ENCODE measurements at regions not wholly inside any gene's neighbourhood (a gene's known extent, or its start where the extent isn't known, plus 50 kb on each side); places are given as distances from the start of the nearest gene placed in this dataset.

- Histone ChIP-seq H3K27me3 (ENCODE audit: low read depth, low read length) (peaks cover 38% of the 10 kb centered on the region), H3K4me1 (ENCODE audit: low read length) (no peaks in the 10 kb centered on the region), H4K20me1 (ENCODE audit: insufficient read depth, low read length) (no peaks in the 10 kb centered on the region), H3K9ac (ENCODE audit: low read length) (no peak overlapping the region), H3K27ac (ENCODE audit: low read length) (no peak overlapping the region), H3K4me3 (ENCODE audit: low read length) (no peak overlapping the region), H3K36me3 (replicated peaks; ENCODE audit: low read depth, low read length) (no peaks in the 10 kb centered on the region), H3K79me2 (ENCODE audit: low read length) (no peaks in the 10 kb centered on the region), H3K4me2 (ENCODE audit: low read length) (no peak overlapping the region), H2AFZ (ENCODE audit: low read depth, low read length) (no peak overlapping the region), H3K9me3 (ENCODE audit: insufficient read depth, low read length) (no peaks in the 10 kb centered on the region)
- no peak for TF ChIP-seq CTCF (IDR thresholded peaks at IDR 0.05; ENCODE audit: low read depth, low read length)
- no peak for TF ChIP-seq EZH2phosphoT487 (IDR thresholded peaks at IDR 0.05; ENCODE audit: low read depth)
Observed at GRCh38 chr20:51233345-51233744, 210.4 kb upstream of the KCNG1 start.

GRCh38 chr20:51230727-51231126 is 207.8 kb upstream of the KCNG1 start:
- no peaks in the 10 kb centered on the region for H3K4me1 ChIP-seq (ENCODE audit: low read length)
- no peak overlapping the region for H3K27ac ChIP-seq (ENCODE audit: low read length)
- H3K9ac ChIP-seq (ENCODE audit: low read length) = no peak overlapping the region
- no peak overlapping the region for H3K4me3 ChIP-seq (ENCODE audit: low read length)
- no peak overlapping the region for H2AFZ ChIP-seq (ENCODE audit: low read depth, low read length)
- H3K27me3 ChIP-seq (ENCODE audit: low read depth, low read length) = peaks cover 30% of the 10 kb centered on the region
- H3K79me2 ChIP-seq (ENCODE audit: low read length) = no peaks in the 10 kb centered on the region
- H4K20me1 ChIP-seq (ENCODE audit: insufficient read depth, low read length) = no peaks in the 10 kb centered on the region
- H3K36me3 ChIP-seq (replicated peaks; ENCODE audit: low read depth, low read length) = no peaks in the 10 kb centered on the region
- no peak overlapping the region for H3K4me2 ChIP-seq (ENCODE audit: low read length)
- TF ChIP-seq CTCF (IDR thresholded peaks at IDR 0.05; ENCODE audit: low read depth, low read length) (no peak), EZH2phosphoT487 (IDR thresholded peaks at IDR 0.05; ENCODE audit: low read depth) (no peak)
- H3K9me3 ChIP-seq (ENCODE audit: insufficient read depth, low read length) = no peaks in the 10 kb centered on the region

- no peaks in the 10 kb centered on the region for H3K79me2 ChIP-seq (ENCODE audit: low read length)
- no peaks in the 10 kb centered on the region for H4K20me1 ChIP-seq (ENCODE audit: insufficient read depth, low read length)
- no peaks in the 10 kb centered on the region for H3K36me3 ChIP-seq (replicated peaks; ENCODE audit: low read depth, low read length)
- no peak overlapping the region for H3K9ac ChIP-seq (ENCODE audit: low read length)
- H3K27me3 ChIP-seq (ENCODE audit: low read depth, low read length) = peaks cover 21% of the 10 kb centered on the region
- no peak overlapping the region for H3K27ac ChIP-seq (ENCODE audit: low read length)
- H3K4me2 ChIP-seq (ENCODE audit: low read length) = no peak overlapping the region
- no peaks in the 10 kb centered on the region for H3K4me1 ChIP-seq (ENCODE audit: low read length)
- no peaks in the 10 kb centered on the region for H3K9me3 ChIP-seq (ENCODE audit: insufficient read depth, low read length)
- no peak overlapping the region for H3K4me3 ChIP-seq (ENCODE audit: low read length)
- no peak overlapping the region for H2AFZ ChIP-seq (ENCODE audit: low read depth, low read length)
- TF ChIP-seq EZH2phosphoT487 (IDR thresholded peaks at IDR 0.05; ENCODE audit: low read depth) = no peak
- no peak for TF ChIP-seq CTCF (IDR thresholded peaks at IDR 0.05; ENCODE audit: low read depth, low read length)
Observed at GRCh38 chr20:51228763-51229162, 205.9 kb upstream of the KCNG1 start.

GRCh38 chr20:51227744-51228143 is 204.8 kb upstream of the KCNG1 start:
- TF ChIP-seq EZH2phosphoT487 (IDR thresholded peaks at IDR 0.05; ENCODE audit: low read depth) (no peak), CTCF (IDR thresholded peaks at IDR 0.05; ENCODE audit: low read depth, low read length) (no peak)
- no peaks in the 10 kb centered on the region for H4K20me1 ChIP-seq (ENCODE audit: insufficient read depth, low read length)
- no peak overlapping the region for H3K27ac ChIP-seq (ENCODE audit: low read length)
- H3K4me3 ChIP-seq (ENCODE audit: low read length) = no peak overlapping the region
- H3K36me3 ChIP-seq (replicated peaks; ENCODE audit: low read depth, low read length) = no peaks in the 10 kb centered on the region
- no peaks in the 10 kb centered on the region for H3K79me2 ChIP-seq (ENCODE audit: low read length)
- no peaks in the 10 kb centered on the region for H3K4me1 ChIP-seq (ENCODE audit: low read length)
- peaks cover 23% of the 10 kb centered on the region for H3K27me3 ChIP-seq (ENCODE audit: low read depth, low read length)
- no peaks in the 10 kb centered on the region for H3K9me3 ChIP-seq (ENCODE audit: insufficient read depth, low read length)
- no peak overlapping the region for H3K9ac ChIP-seq (ENCODE audit: low read length)
- no peak overlapping the region for H3K4me2 ChIP-seq (ENCODE audit: low read length)
- no peak overlapping the region for H2AFZ ChIP-seq (ENCODE audit: low read depth, low read length)
